ENCODE measurements at regions not wholly inside any gene's neighbourhood (a gene's known extent, or its start where the extent isn't known, plus 50 kb on each side); places are given as distances from the start of the nearest gene placed in this dataset.

DNA sequence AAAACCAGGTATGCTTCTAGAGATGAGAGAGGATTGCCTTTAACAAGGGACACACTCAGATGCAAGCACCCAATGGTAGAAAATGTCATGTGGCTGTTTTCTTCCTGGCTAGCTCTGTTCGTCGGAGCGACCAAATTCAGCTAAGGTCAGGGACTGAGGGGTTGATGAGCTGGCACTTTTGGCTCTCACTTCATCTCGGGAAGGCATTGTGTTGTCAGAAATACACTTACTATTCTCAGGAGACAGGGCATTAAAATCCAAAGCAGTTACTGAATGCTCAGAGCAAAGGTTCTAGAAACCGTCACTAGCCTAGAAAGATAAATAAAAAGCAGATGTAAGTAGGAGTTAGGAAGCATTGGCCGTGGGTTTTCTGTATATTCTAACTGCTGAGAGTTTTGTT is 275.7 kb upstream of the SSTR1 start:
- no peaks in the 10 kb centered on the region for H3K9me3 ChIP-seq
- no peak for DNase-seq
- H3K4me1 ChIP-seq = no peaks in the 10 kb centered on the region
- intact Hi-C loops (cut with DNase I; ENCODE audit: low total_unique reads) = no loop called here
- no peak for TF ChIP-seq POLR2A (IDR thresholded peaks at IDR 0.05)
- TF ChIP-seq, protein P1, sequence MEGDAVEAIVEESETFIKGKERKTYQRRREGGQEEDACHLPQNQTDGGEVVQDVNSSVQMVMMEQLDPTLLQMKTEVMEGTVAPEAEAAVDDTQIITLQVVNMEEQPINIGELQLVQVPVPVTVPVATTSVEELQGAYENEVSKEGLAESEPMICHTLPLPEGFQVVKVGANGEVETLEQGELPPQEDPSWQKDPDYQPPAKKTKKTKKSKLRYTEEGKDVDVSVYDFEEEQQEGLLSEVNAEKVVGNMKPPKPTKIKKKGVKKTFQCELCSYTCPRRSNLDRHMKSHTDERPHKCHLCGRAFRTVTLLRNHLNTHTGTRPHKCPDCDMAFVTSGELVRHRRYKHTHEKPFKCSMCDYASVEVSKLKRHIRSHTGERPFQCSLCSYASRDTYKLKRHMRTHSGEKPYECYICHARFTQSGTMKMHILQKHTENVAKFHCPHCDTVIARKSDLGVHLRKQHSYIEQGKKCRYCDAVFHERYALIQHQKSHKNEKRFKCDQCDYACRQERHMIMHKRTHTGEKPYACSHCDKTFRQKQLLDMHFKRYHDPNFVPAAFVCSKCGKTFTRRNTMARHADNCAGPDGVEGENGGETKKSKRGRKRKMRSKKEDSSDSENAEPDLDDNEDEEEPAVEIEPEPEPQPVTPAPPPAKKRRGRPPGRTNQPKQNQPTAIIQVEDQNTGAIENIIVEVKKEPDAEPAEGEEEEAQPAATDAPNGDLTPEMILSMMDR (IDR thresholded peaks at IDR 0.05) = no peak
- H3K27ac ChIP-seq = no peak overlapping the region
- no peaks in the 10 kb centered on the region for H3K27me3 ChIP-seq
- no peaks in the 10 kb centered on the region for H3K36me3 ChIP-seq
- no peak overlapping the region for H3K4me3 ChIP-seq

DNA sequence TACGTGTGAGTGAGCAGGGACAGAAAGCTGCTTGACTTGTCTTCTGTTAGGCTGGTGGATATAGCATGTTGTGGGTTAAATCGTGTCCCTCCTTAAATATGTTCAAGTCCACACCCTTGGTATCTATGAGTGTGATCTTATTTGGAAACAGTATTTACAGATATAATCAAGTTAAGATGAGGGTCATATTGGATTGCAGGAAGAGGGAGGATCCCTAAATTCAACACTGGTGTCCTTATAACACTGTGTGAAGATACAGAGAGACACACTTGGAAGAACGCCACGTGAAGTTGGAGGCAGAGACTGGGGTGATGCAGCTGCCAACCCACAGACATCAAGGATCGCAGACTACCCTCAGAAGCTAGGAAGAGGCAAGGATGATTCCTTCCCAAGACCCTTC is 275.2 kb upstream of the SSTR1 start:
- H3K27me3 ChIP-seq = no peaks in the 10 kb centered on the region

GRCh38 chr14:37936971-37937370 is 270.7 kb upstream of the SSTR1 start:
- no peaks in the 10 kb centered on the region for H3K27me3 ChIP-seq
- no peak overlapping the region for H3K27ac ChIP-seq
- intact Hi-C loops (cut with DNase I; ENCODE audit: low total_unique reads) = no loop called here
- H3K4me3 ChIP-seq = no peak overlapping the region
- H3K36me3 ChIP-seq = no peaks in the 10 kb centered on the region
- no peaks in the 10 kb centered on the region for H3K9me3 ChIP-seq
- no peaks in the 10 kb centered on the region for H3K4me1 ChIP-seq
- no peak for DNase-seq
- no peak for TF ChIP-seq POLR2A (IDR thresholded peaks at IDR 0.05)

More for the DNA sequence above, 275.2 kb upstream of the SSTR1 start:
- Histone ChIP-seq H3K9me3 (no peaks in the 10 kb centered on the region), H3K36me3 (no peaks in the 10 kb centered on the region), H3K4me1 (no peaks in the 10 kb centered on the region), H3K27ac (no peak overlapping the region), H3K4me3 (no peak overlapping the region)
- DNase-seq = no peak
- intact Hi-C loops (cut with DNase I; ENCODE audit: low total_unique reads) = no loop called here
- TF ChIP-seq, protein P1 (IDR thresholded peaks at IDR 0.05) = no peak
- no peak for TF ChIP-seq POLR2A (IDR thresholded peaks at IDR 0.05)

- DNase-seq = no peak
- Histone ChIP-seq H3K27me3 (no peaks in the 10 kb centered on the region), H3K4me1 (no peaks in the 10 kb centered on the region), H3K36me3 (no peaks in the 10 kb centered on the region), H3K4me3 (no peak overlapping the region), H3K27ac (no peak overlapping the region), H3K9me3 (no peaks in the 10 kb centered on the region)
- TF ChIP-seq, protein P1 (IDR thresholded peaks at IDR 0.05) = no peak
- no peak for TF ChIP-seq POLR2A (IDR thresholded peaks at IDR 0.05)
- intact Hi-C loops (cut with DNase I; ENCODE audit: low total_unique reads) = no loop called here
These were observed 268.2 kb upstream of the SSTR1 start for GRCh38 chr14:37939442-37940028.

GRCh38 chr14:37945959-37946358 is 261.7 kb upstream of the SSTR1 start:
- no peak for DNase-seq
- Histone ChIP-seq H3K9me3 (no peaks in the 10 kb centered on the region), H3K4me3 (no peak overlapping the region), H3K27me3 (no peaks in the 10 kb centered on the region), H3K36me3 (no peaks in the 10 kb centered on the region), H3K27ac (no peak overlapping the region), H3K4me1 (no peaks in the 10 kb centered on the region)
- no peak for TF ChIP-seq POLR2A (IDR thresholded peaks at IDR 0.05)
- TF ChIP-seq, protein P1 (IDR thresholded peaks at IDR 0.05) = no peak
- intact Hi-C loops (cut with DNase I; ENCODE audit: low total_unique reads) = no loop called here

DNA sequence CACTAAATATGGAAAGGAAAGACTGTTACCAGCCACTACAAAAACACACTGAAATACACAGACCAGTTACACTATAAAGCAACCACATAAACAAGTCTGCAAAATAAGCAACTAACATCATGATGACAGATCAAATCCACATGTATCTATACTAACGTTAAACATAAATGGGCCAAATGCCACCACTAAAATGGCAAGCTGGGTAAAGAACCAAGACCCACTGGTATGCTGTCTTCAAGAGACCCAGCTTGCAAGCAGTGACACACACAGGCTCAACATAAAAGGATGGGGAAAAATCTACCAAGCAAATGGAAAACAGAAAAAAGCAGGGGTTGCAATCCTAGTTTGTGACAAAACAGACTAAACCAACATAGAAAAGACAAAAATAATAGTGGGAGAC is 260.9 kb upstream of the SSTR1 start:
- Histone ChIP-seq H3K9me3 (no peaks in the 10 kb centered on the region), H3K36me3 (no peaks in the 10 kb centered on the region), H3K27me3 (no peaks in the 10 kb centered on the region), H3K27ac (no peak overlapping the region), H3K4me3 (no peak overlapping the region), H3K4me1 (no peaks in the 10 kb centered on the region)
- TF ChIP-seq, protein P1 (IDR thresholded peaks at IDR 0.05) = no peak
- TF ChIP-seq POLR2A (IDR thresholded peaks at IDR 0.05) = no peak
- no peak for DNase-seq
- intact Hi-C loops (cut with DNase I; ENCODE audit: low total_unique reads) = no loop called here

Measured in uterus (tissue), 3 donors.